ENCODE measurements at regions not wholly inside any gene's neighbourhood (a gene's known extent, or its start where the extent isn't known, plus 50 kb on each side); places are given as distances from the start of the nearest gene placed in this dataset.

DNA sequence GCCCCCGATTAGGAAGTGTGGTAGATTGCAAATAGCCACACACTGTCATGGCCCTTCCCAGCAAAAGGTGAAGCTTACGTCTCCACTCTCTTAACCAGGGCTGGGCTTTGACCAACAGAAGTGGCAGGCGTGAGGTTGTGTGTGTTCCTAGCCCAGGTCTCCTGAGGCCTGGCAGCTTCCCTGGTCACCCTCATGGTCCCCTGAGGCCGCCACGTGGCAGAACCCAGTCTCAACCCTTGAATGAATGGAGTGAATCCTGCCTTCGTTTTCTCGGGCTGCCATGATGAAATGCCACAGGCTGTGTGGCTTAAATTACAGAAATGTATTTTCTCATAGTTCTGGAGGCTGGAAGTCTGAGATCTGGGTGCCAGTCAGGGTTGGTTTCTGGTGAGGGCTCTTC lies 370.4 kb downstream of the IRX2 start:
- CTCF ChIA-PET = no interaction called here

DNA sequence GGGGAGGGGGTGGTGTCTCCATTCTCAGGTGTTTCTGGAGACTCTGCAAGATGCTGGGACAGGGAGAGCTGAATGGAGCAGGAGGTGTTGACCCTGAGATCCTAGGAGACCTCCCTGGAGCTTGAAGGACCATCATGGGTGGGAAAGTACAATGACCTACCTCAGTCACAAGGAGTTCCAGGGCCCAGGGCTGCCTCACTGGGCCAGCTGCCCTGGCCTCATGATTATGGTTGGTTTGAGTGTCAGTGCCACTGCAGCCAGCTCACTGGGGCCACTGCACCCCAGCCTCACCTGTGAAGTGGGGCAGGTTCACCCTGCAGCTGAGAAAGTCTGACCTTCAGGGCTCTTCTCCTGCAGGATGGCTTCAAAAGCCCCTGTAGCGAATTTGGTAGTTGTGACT lies 372.5 kb downstream of the IRX2 start:
- H3K4me3 ChIP-seq (ENCODE audit: low read depth, low read length) = no peak overlapping the region
- no peak for DNase-seq (ENCODE audit: low read depth, low spot score)
- no peaks in the 10 kb centered on the region for H3K27me3 ChIP-seq (ENCODE audit: control insufficient read depth, insufficient read depth, low read length)
- CTCF ChIA-PET = no interaction called here
- H3K27ac ChIP-seq (ENCODE audit: low read depth, low read length) = no peak overlapping the region
- POLR2A ChIA-PET = no interaction called here
- H3K9me3 ChIP-seq (ENCODE audit: control insufficient read depth, insufficient read depth, low read length) = peaks cover 76% of the 10 kb centered on the region
- TF ChIP-seq, protein P1, sequence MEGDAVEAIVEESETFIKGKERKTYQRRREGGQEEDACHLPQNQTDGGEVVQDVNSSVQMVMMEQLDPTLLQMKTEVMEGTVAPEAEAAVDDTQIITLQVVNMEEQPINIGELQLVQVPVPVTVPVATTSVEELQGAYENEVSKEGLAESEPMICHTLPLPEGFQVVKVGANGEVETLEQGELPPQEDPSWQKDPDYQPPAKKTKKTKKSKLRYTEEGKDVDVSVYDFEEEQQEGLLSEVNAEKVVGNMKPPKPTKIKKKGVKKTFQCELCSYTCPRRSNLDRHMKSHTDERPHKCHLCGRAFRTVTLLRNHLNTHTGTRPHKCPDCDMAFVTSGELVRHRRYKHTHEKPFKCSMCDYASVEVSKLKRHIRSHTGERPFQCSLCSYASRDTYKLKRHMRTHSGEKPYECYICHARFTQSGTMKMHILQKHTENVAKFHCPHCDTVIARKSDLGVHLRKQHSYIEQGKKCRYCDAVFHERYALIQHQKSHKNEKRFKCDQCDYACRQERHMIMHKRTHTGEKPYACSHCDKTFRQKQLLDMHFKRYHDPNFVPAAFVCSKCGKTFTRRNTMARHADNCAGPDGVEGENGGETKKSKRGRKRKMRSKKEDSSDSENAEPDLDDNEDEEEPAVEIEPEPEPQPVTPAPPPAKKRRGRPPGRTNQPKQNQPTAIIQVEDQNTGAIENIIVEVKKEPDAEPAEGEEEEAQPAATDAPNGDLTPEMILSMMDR (IDR thresholded peaks at IDR 0.05; ENCODE audit: low read depth, low read length) = no peak

More for the DNA sequence above, 370.4 kb downstream of the IRX2 start:
- TF ChIP-seq, protein P1 (IDR thresholded peaks at IDR 0.05; ENCODE audit: low read depth, low read length) = no peak
- Histone ChIP-seq H3K4me3 (ENCODE audit: low read depth, low read length) (no peak overlapping the region), H3K27ac (ENCODE audit: low read depth, low read length) (no peak overlapping the region), H3K9me3 (ENCODE audit: control insufficient read depth, insufficient read depth, low read length) (peaks cover 70% of the 10 kb centered on the region), H3K27me3 (ENCODE audit: control insufficient read depth, insufficient read depth, low read length) (no peaks in the 10 kb centered on the region)
- no peak for DNase-seq (ENCODE audit: low read depth, low spot score)
- POLR2A ChIA-PET = no interaction called here

DNA sequence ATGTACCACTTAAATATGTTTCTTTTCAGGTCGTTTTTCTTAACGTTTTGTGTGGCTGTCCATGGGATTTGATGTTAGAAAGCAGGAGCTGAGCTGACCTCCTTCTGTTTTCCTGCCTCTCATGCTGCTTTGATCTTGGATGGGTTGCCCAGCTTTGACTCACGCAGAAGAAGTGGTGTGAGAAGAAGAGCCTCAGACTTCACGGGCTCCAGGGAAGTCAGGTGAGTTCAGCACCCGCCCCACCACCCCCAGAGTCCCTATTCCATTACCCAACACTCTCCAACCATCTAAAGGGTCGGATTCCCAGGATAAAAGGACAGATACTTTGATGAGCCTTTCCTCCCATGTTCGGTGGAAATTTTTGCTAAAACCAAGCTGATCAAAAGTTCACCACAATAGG lies 373.4 kb downstream of the IRX2 start:
- ChIA-PET POLR2A (no interaction called here), CTCF (no interaction called here)
- no peak overlapping the region for H3K27ac ChIP-seq (ENCODE audit: low read depth, low read length)
- H3K4me3 ChIP-seq (ENCODE audit: low read depth, low read length) = no peak overlapping the region
- DNase-seq (ENCODE audit: low read depth, low spot score) = no peak
- H3K9me3 ChIP-seq (ENCODE audit: control insufficient read depth, insufficient read depth, low read length) = peaks cover 73% of the 10 kb centered on the region
- TF ChIP-seq, protein P1 (IDR thresholded peaks at IDR 0.05; ENCODE audit: low read depth, low read length) = no peak
- H3K27me3 ChIP-seq (ENCODE audit: control insufficient read depth, insufficient read depth, low read length) = no peaks in the 10 kb centered on the region

DNA sequence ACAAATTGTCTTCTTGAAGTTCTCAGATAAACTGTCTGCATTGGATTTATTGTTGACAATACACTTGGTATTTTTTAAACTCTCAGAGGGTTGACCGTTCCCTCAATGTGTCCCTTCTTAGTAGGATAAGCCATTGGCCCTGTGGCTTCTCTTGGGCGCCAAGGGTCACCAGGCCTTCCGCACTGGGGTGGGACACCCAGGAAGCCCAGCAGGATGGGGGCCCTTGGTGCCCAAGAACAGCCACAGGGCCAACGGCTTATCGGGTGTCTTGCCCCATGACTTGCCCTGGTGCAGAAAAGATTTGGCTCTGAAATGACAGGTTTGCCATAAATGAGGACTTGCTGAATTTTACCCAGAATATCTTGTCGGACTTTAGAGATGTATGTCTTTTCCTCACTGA lies 375.0 kb downstream of the IRX2 start:
- DNase-seq (ENCODE audit: low read depth, low spot score) = no peak
- TF ChIP-seq, protein P1 (IDR thresholded peaks at IDR 0.05; ENCODE audit: low read depth, low read length) = no peak
- ChIA-PET CTCF (no interaction called here), POLR2A (no interaction called here)
- Histone ChIP-seq H3K27me3 (ENCODE audit: control insufficient read depth, insufficient read depth, low read length) (no peaks in the 10 kb centered on the region), H3K9me3 (ENCODE audit: control insufficient read depth, insufficient read depth, low read length) (peaks cover 67% of the 10 kb centered on the region), H3K27ac (ENCODE audit: low read depth, low read length) (no peak overlapping the region), H3K4me3 (ENCODE audit: low read depth, low read length) (no peak overlapping the region)

DNA sequence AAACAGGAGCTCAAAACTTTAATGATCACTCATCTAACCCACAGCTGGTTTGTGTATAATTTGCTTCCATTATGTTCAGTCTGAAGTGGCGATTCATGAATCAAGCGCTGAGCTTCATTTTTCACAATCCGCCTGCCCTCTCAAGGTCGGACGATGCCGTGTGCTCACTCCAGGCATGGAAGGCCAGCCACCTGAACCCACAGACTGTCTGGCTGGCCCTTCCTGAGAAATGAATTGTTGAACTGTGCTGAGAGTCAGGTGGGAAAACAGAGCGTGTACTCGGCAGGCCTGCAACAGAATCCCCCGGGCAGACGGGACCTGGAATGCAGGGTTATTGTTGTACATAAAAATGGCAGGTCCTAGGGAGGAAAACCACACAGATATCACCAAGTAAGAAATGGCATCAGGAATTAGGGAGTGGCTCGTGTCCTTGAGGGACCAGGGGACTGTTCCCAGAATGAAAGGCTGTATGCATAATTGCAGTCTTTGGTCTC lies 375.7 kb downstream of the IRX2 start:
- Histone ChIP-seq H3K27ac (ENCODE audit: low read depth, low read length) (no peak overlapping the region), H3K27me3 (ENCODE audit: control insufficient read depth, insufficient read depth, low read length) (no peaks in the 10 kb centered on the region), H3K9me3 (ENCODE audit: control insufficient read depth, insufficient read depth, low read length) (peaks cover 68% of the 10 kb centered on the region), H3K4me3 (ENCODE audit: low read depth, low read length) (no peak overlapping the region)
- POLR2A ChIA-PET = no interaction called here
- no peak for DNase-seq (ENCODE audit: low read depth, low spot score)
- TF ChIP-seq, protein P1 (IDR thresholded peaks at IDR 0.05; ENCODE audit: low read depth, low read length) = no peak
- CTCF ChIA-PET = no interaction called here
